ENCODE measurements at regions not wholly inside any gene's neighbourhood (a gene's known extent, or its start where the extent isn't known, plus 50 kb on each side); places are given as distances from the start of the nearest gene placed in this dataset.
A peak's percentile ranks its signal among the peaks of the same experiment; 100 is the strongest.
"Not testable (repeated sequence)": the region's sequence is repeated elsewhere in the genome, so short reads cannot be mapped to it uniquely, and the experiment has no call there.

- no peak for DNase-seq
These were observed 129.6 kb upstream of the RAB4A start for GRCh38 chr1:229141271-229141670.

GRCh38 chr1:229141689-229142377 is 129.1 kb upstream of the RAB4A start:
- DNase-seq = no peak

GRCh38 chr1:229142471-229142870 is 128.4 kb upstream of the RAB4A start:
- no peak for DNase-seq

GRCh38 chr1:229146647-229147046 is 124.3 kb upstream of the RAB4A start:
- no peak for DNase-seq

- DNase-seq = no peak
These were observed 123.8 kb upstream of the RAB4A start for GRCh38 chr1:229147072-229147471.

GRCh38 chr1:229148041-229148671 is 122.8 kb upstream of the RAB4A start:
- peak; percentile 83 for DNase-seq

- no peak for DNase-seq
These were observed 122.2 kb upstream of the RAB4A start for GRCh38 chr1:229148743-229149142.

GRCh38 chr1:229149435-229149834 is 121.5 kb upstream of the RAB4A start:
- no peak for DNase-seq

- DNase-seq = no peak
These were observed 120.4 kb upstream of the RAB4A start for GRCh38 chr1:229150518-229150917.

GRCh38 chr1:229151412-229151811 is 119.5 kb upstream of the RAB4A start:
- not testable (repeated sequence) for DNase-seq

- DNase-seq = no peak
These were observed 118.6 kb upstream of the RAB4A start for GRCh38 chr1:229152311-229152710.

- DNase-seq = no peak
These were observed 116.9 kb upstream of the RAB4A start for GRCh38 chr1:229153955-229154548.

- DNase-seq = no peak
These were observed 116.1 kb upstream of the RAB4A start for GRCh38 chr1:229154811-229155210.

GRCh38 chr1:229155472-229155871 is 115.4 kb upstream of the RAB4A start:
- no peak for DNase-seq

GRCh38 chr1:229156872-229157271 is 114.0 kb upstream of the RAB4A start:
- no peak for DNase-seq

- no peak for DNase-seq
These were observed 113.4 kb upstream of the RAB4A start for GRCh38 chr1:229157480-229157879.

GRCh38 chr1:229158341-229158921 is 112.5 kb upstream of the RAB4A start:
- DNase-seq = peak; percentile 54

GRCh38 chr1:229158927-229159326 is 112.0 kb upstream of the RAB4A start:
- DNase-seq = no peak

- DNase-seq = no peak
These were observed 111.0 kb upstream of the RAB4A start for GRCh38 chr1:229159668-229160544.

- DNase-seq = no peak
These were observed 109.2 kb upstream of the RAB4A start for GRCh38 chr1:229161740-229162139.

GRCh38 chr1:229162825-229163515 is 107.9 kb upstream of the RAB4A start:
- no peak for DNase-seq

GRCh38 chr1:229164348-229164747 is 106.6 kb upstream of the RAB4A start:
- no peak for DNase-seq
